Body of pancreas (tissue), 4 donors: ENCODE measurements at regions not wholly inside any gene's neighbourhood (a gene's known extent, or its start where the extent isn't known, plus 50 kb on each side); places are given as distances from the start of the nearest gene placed in this dataset.

Experiments
- CTCF ChIP-seq, 7 experiments: fragments of 450-650 bp in 4 of 7; fragments of 200-600 bp in 3 of 7; sonication (generic) in 3 of 7; IDR thresholded peaks; one replicate each; pipeline ENCODE4 v1.5.1; 2016 to 2019; ENCODE audit warnings: antibody characterized with exemption in 7 of 7
- POLR2A ChIP-seq, 3 donors: fragments of 450-650 bp; IDR thresholded peaks; one replicate each; pipeline ENCODE4 v1.6.1; 2016; ENCODE audit warnings: antibody characterized with exemption in 3 of 3, mild to moderate bottlenecking in 2 of 3

GRCh38 chr2:7270011-7270431 lies 352.8 kb downstream of the RNF144A start:
- TF ChIP-seq CTCF (IDR thresholded peaks at IDR 0.05) (no peak), POLR2A (IDR thresholded peaks at IDR 0.05) (no peak)
